Fibroblast of the aortic adventitia (primary cell): ENCODE measurements at regions not wholly inside any gene's neighbourhood (a gene's known extent, or its start where the extent isn't known, plus 50 kb on each side); places are given as distances from the start of the nearest gene placed in this dataset.

Source experiments
- DNase-seq: peaks from one replicate; pipeline ENCODE4 v3.0.0-alpha.2; 2010; ENCODE audit warnings: low read depth
- H3K4me3 ChIP-seq: 2 replicates; pipeline ENCODE4 v1.5.1; 2011; ENCODE audit warnings: low read depth, mild to moderate bottlenecking, control low read depth, low read length, moderate library complexity
- CTCF ChIP-seq: IDR thresholded peaks from 2 replicates; pipeline ENCODE4 v1.5.1; 2011; ENCODE audit warnings: mild to moderate bottlenecking, low read length, control low read depth, inconsistent platforms; ENCODE audit not compliant: insufficient read depth

- DNase-seq: no peak
- TF ChIP-seq CTCF: no peak
- H3K4me3 ChIP-seq: no peak overlapping the region
Measured at GRCh38 chr13:22121146-22121739, 450.4 kb downstream of the FGF9 start.

- no peak for DNase-seq
- no peak overlapping the region for H3K4me3 ChIP-seq
- no peak for TF ChIP-seq CTCF
Measured at GRCh38 chr13:22126433-22127021, 455.7 kb downstream of the FGF9 start.

GRCh38 chr13:22127277-22128164 is 456.6 kb downstream of the FGF9 start:
- DNase-seq: no peak
- H3K4me3 ChIP-seq: no peak overlapping the region
- TF ChIP-seq CTCF: no peak

GRCh38 chr13:22128441-22129408 is 457.9 kb downstream of the FGF9 start:
- no peak for TF ChIP-seq CTCF
- DNase-seq: no peak
- H3K4me3 ChIP-seq: no peak overlapping the region

- H3K4me3 ChIP-seq: no peak overlapping the region
- no peak for TF ChIP-seq CTCF
- no peak for DNase-seq
Measured at GRCh38 chr13:22130254-22130653, 459.4 kb downstream of the FGF9 start.

GRCh38 chr13:22134261-22134660 is 463.4 kb downstream of the FGF9 start:
- no peak overlapping the region for H3K4me3 ChIP-seq
- no peak for DNase-seq
- no peak for TF ChIP-seq CTCF
